KMS-11 (cell line): ENCODE measurements at regions not wholly inside any gene's neighbourhood (a gene's known extent, or its start where the extent isn't known, plus 50 kb on each side); places are given as distances from the start of the nearest gene placed in this dataset.
A peak's percentile ranks its signal among the peaks of the same experiment; 100 is the strongest.
"Not testable (repeated sequence)": the region's sequence is repeated elsewhere in the genome, so short reads cannot be mapped to it uniquely, and the experiment has no call there.

Experiments used
- H2AFZ ChIP-seq: fragments of 200-600 bp; sonication (generic); 2 replicates; pipeline ENCODE4 v1.6.1; 2016; ENCODE audit warnings: antibody characterized with exemption, mixed run types, low read depth
- H3K27ac ChIP-seq: fragments of 200-600 bp; sonication (generic); 2 replicates; pipeline ENCODE4 v1.6.1; 2016; ENCODE audit warnings: mild to moderate bottlenecking, mixed run types
- H3K27me3 ChIP-seq: fragments of 200-600 bp; sonication (generic); 2 replicates; pipeline ENCODE4 v1.6.1; 2017; ENCODE audit warnings: mild to moderate bottlenecking, low read depth, mixed run types, moderate library complexity; ENCODE audit not compliant: insufficient read depth
- H3K36me3 ChIP-seq: fragments of 200-600 bp; sonication (generic); 2 replicates; pipeline ENCODE4 v1.6.1; 2017; ENCODE audit warnings: mild to moderate bottlenecking, mixed run types; ENCODE audit not compliant: insufficient read depth
- H3K4me1 ChIP-seq: fragments of 200-600 bp; sonication (generic); 2 replicates; pipeline ENCODE4 v1.6.1; 2016; ENCODE audit warnings: mild to moderate bottlenecking, low read depth, mixed run types; ENCODE audit not compliant: poor library complexity, severe bottlenecking
- H3K4me2 ChIP-seq: fragments of 200-600 bp; sonication (generic); 2 replicates; pipeline ENCODE4 v1.7.0; 2016; ENCODE audit warnings: mild to moderate bottlenecking, mixed run types
- H3K4me3 ChIP-seq: fragments of 200-600 bp; sonication (generic); IDR thresholded peaks from 2 replicates; pipeline ENCODE4 v1.6.1; 2017; ENCODE audit warnings: low read depth, low read length, mixed read lengths; ENCODE audit not compliant: insufficient read depth
- H3K79me2 ChIP-seq: fragments of 200-600 bp; sonication (generic); 2 replicates; pipeline ENCODE4 v1.6.1; 2016; ENCODE audit warnings: low read depth, mixed run types; ENCODE audit not compliant: insufficient read depth
- H3K9ac ChIP-seq: fragments of 200-600 bp; sonication (generic); 2 replicates; pipeline ENCODE4 v1.6.1; 2016; ENCODE audit warnings: mild to moderate bottlenecking, mixed run types
- H4K20me1 ChIP-seq: fragments of 200-600 bp; sonication (generic); 2 replicates; pipeline ENCODE4 v1.6.1; 2016; ENCODE audit warnings: mild to moderate bottlenecking, mixed run types; ENCODE audit not compliant: insufficient read depth
- CTCF ChIP-seq: fragments of 200-600 bp; sonication (generic); conservative IDR thresholded peaks from 2 replicates; pipeline ENCODE4 v1.6.1; 2017; ENCODE audit warnings: low read depth, mild to moderate bottlenecking, antibody characterized with exemption, low read length, moderate library complexity, mixed read lengths

DNA sequence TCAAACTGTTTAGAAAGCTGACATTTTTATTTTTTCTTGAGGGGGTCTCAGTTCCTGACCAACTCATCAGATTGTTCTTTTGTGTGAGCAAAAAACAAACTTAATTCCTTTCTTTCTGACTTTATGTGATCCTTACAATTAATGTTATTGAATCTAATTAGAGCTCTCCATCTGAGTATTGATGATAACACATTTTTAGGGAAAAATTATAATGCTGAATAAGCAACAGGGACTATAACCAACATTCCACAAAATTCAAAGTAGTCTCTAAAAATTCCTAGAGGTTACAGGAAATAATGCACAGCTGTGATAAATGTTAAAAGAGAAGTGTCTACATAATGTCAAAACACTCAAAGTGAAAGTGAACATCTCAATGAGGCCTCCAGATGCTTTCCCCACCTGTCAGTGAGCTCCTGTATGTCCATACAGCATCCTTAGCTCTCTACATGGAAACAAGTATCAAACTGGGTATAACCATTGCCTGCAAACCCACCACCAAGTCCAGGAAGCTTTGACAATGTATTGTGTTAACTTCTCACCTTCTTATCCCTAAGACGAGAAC, 786.0 kb upstream of the SLC39A10 start:
- Histone ChIP-seq H4K20me1 (no peaks in the 10 kb centered on the region), H2AFZ (no peak overlapping the region), H3K4me3 (no peak overlapping the region), H3K36me3 (no peaks in the 10 kb centered on the region), H3K4me1 (no peaks in the 10 kb centered on the region), H3K4me2 (no peak overlapping the region), H3K27me3 (no peaks in the 10 kb centered on the region), H3K27ac (no peak overlapping the region), H3K79me2 (no peaks in the 10 kb centered on the region), H3K9ac (no peak overlapping the region)
- no peak for TF ChIP-seq CTCF

DNA sequence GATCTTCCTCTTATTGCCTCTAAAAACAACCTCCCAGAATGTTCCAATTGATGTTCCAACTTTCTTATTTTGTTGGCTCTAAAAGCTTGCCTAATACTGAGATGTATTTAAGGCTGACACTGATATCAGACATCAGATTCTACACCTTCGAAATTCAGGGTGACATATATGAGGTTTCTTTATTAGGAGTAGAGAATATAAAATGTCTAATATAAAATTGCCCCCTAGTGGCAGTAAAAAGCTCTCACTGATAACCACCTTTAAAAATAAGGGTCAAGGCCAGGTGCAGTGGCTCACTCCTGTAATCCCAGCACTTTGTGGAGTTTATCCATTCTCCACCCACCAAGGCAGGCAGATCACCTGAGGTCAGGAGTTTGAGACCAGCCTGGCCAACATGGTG, 789.7 kb upstream of the SLC39A10 start:
- TF ChIP-seq CTCF = peak; percentile 78
- Histone ChIP-seq H3K9ac (no peak overlapping the region), H3K4me3 (no peak overlapping the region), H3K36me3 (no peaks in the 10 kb centered on the region), H3K27ac (no peak overlapping the region), H3K79me2 (no peaks in the 10 kb centered on the region), H4K20me1 (no peaks in the 10 kb centered on the region), H2AFZ (no peak overlapping the region), H3K4me1 (no peaks in the 10 kb centered on the region), H3K27me3 (no peaks in the 10 kb centered on the region), H3K4me2 (no peak overlapping the region)

- no peaks in the 10 kb centered on the region for H4K20me1 ChIP-seq
- no peak for TF ChIP-seq CTCF
Observed at GRCh38 chr2:194854941-194855340, 802.1 kb upstream of the SLC39A10 start.

DNA sequence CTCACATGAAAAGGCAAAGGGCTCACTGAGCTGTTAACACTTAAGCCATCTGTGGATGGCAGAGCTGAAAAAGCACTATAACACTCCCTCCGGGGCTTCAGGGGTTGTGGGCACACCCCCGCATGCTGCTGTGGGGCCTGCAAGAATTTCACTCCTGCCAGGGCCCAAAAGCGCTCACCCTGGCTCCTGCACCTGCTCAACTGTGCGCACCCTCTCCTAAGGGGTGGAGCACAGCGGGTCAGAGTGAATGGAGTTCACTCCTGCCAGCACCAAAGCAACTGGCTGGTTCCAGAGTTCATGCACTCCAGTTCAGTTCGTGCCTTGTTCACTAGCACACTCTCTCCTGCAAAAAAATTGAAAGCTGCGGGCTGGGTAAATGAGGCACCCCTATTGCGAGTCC, 814.2 kb upstream of the SLC39A10 start:
- Histone ChIP-seq H3K4me1 (no peaks in the 10 kb centered on the region), H4K20me1 (no peaks in the 10 kb centered on the region), H2AFZ (no peak overlapping the region), H3K27me3 (no peaks in the 10 kb centered on the region), H3K27ac (no peak overlapping the region), H3K9ac (no peak overlapping the region), H3K36me3 (no peaks in the 10 kb centered on the region), H3K79me2 (no peaks in the 10 kb centered on the region), H3K4me3 (no peak overlapping the region), H3K4me2 (no peak overlapping the region)
- no peak for TF ChIP-seq CTCF

More at GRCh38 chr2:194854941-194855340, 802.1 kb upstream of the SLC39A10 start:
- H3K27me3 ChIP-seq = no peaks in the 10 kb centered on the region
- H3K79me2 ChIP-seq = no peaks in the 10 kb centered on the region
- no peak overlapping the region for H3K4me3 ChIP-seq
- no peak overlapping the region for H3K4me2 ChIP-seq
- H3K27ac ChIP-seq = no peak overlapping the region
- H3K4me1 ChIP-seq = no peaks in the 10 kb centered on the region
- H3K9ac ChIP-seq = no peak overlapping the region
- H2AFZ ChIP-seq = no peak overlapping the region
- no peaks in the 10 kb centered on the region for H3K36me3 ChIP-seq

DNA sequence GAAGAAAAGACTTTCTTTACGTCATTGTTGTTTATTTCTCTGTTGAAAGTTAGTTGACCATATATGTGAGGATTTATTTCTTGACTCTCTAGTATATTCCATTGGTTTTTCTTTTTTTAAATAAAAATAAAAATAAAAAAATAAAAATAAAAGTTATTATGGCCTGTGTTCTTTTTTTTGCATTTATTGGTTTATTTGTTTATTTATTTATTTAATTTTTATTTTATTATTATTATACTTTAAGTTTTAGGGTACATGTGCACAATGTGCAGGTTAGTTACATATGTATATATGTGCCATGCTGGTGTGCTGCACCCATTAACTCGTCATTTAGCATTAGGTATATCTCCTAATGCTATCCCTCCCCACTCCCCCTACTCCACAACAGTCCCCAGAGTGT, 822.7 kb upstream of the SLC39A10 start:
- not testable (repeated sequence) for H3K9ac ChIP-seq, H4K20me1 ChIP-seq, H3K79me2 ChIP-seq, H3K4me2 ChIP-seq, H3K27ac ChIP-seq, H3K4me1 ChIP-seq, H3K4me3 ChIP-seq, H2AFZ ChIP-seq, H3K36me3 ChIP-seq, H3K27me3 ChIP-seq
